Mammary epithelial cell (primary cell): ENCODE measurements at regions not wholly inside any gene's neighbourhood (a gene's known extent, or its start where the extent isn't known, plus 50 kb on each side); places are given as distances from the start of the nearest gene placed in this dataset.

ENCODE experiments used
- EZH2 ChIP-seq: IDR thresholded peaks from 2 replicates; pipeline ENCODE4 v1.6.1; 2012; ENCODE audit warnings: low read length, inconsistent platforms, borderline replicate concordance
- TF ChIP-seq, protein P1 (sequence below), 2 donors: IDR thresholded peaks in 1 of 2; conservative IDR thresholded peaks in 1 of 2; 2 replicates each; pipeline ENCODE4 v1.5.1; 2011 to 2012; ENCODE audit warnings: inconsistent platforms in 2 of 2, low read length in 2 of 2, mild to moderate bottlenecking in 2 of 2, control low read depth in 1 of 2, low read depth in 1 of 2; ENCODE audit not compliant: insufficient read depth in 1 of 2; ENCODE audit errors: extremely low read depth in 1 of 2

DNA sequence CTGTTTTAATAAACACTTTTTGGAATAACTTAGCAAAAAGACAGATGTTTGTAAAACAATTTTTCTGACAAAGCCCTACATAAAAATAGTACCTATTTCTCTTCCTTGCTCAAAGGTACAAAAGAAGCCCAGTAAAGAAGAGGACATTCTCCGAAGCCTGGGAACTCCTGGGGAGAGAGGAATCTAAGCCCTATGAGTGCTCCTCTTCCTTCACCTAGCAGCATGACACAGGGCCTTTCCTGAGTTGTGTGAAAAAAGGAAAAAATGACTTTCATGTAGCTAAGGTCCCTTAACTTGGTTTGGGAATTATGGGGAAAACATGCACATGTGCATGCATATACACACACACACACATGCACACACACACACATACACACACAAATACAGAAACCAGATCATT lies 586.9 kb downstream of the TMA16 start:
- TF ChIP-seq, protein P1, sequence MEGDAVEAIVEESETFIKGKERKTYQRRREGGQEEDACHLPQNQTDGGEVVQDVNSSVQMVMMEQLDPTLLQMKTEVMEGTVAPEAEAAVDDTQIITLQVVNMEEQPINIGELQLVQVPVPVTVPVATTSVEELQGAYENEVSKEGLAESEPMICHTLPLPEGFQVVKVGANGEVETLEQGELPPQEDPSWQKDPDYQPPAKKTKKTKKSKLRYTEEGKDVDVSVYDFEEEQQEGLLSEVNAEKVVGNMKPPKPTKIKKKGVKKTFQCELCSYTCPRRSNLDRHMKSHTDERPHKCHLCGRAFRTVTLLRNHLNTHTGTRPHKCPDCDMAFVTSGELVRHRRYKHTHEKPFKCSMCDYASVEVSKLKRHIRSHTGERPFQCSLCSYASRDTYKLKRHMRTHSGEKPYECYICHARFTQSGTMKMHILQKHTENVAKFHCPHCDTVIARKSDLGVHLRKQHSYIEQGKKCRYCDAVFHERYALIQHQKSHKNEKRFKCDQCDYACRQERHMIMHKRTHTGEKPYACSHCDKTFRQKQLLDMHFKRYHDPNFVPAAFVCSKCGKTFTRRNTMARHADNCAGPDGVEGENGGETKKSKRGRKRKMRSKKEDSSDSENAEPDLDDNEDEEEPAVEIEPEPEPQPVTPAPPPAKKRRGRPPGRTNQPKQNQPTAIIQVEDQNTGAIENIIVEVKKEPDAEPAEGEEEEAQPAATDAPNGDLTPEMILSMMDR (conservative IDR thresholded peaks at IDR 0.05 in 1 of 2, IDR thresholded peaks at IDR 0.05 in 1 of 2; ENCODE audit: extremely low read depth in 1 of 2, insufficient read depth in 1 of 2, low read depth in 1 of 2, low read length in 2 of 2) = no peak
- TF ChIP-seq EZH2 = no peak
